ENCODE measurements at regions not wholly inside any gene's neighbourhood (a gene's known extent, or its start where the extent isn't known, plus 50 kb on each side); places are given as distances from the start of the nearest gene placed in this dataset.
"Not testable (repeated sequence)": the region's sequence is repeated elsewhere in the genome, so short reads cannot be mapped to it uniquely, and the experiment has no call there.

- no peak for FAIRE-seq
These were observed 122.3 kb upstream of the TMPRSS2 start for GRCh38 chr21:41630249-41630648.

DNA sequence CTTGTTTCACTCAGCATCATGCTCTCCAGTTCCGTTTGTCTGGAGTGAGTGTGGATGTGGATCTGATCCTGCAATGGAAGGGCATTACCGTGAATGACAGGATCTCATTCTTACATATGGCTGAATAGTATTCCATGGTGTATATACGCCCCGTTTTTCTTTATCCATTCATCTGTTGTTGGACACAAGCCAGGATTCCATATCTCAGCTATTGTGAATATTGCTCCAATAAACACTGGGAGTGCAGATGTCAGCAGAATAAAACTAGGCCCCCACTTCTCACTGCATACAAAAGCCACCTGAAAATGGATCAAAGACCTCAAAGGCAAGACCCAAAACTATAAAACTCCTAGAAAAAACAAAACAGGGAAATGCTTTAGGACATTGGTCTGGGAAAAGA lies 120.3 kb upstream of the TMPRSS2 start:
- FAIRE-seq, result no peak

DNA sequence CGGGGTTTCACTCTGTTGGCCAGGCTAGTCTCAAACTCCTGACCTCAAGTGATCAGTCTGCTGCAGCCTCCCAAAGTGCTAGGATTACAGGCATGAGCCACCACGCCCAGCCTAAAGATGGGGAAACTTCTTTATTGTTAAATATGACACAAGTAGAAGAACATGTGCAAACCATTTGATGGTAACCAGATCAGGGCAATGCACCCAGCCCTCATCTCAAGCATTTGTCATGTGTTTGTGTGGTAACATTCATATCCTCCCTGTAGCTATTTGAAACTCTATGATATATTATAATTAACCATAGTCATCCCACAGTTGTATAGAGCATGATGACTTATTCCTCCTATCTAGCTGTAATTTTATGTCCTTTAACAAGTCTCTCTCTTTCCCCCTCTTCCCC lies 119.5 kb upstream of the TMPRSS2 start:
- FAIRE-seq, result no peak

DNA sequence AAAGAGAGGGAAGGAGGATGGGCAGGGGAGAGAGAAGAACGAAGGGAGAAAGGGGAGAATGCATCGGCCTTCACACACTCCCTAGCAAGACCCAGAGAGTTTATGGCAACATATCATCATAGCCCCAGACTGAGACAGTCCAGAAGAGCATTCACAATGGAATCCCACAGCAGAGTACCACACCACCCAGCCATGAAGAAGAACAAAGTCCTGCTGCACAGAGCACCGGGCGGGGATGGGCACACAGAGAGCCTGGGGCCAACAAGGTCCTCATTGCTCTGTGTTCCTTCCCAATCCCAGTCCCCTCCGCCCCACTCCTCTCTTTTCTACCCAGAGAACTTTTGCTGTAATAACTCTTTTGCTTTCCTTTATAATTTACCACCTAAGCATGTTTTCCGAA lies 118.1 kb upstream of the TMPRSS2 start:
- no peak for FAIRE-seq

DNA sequence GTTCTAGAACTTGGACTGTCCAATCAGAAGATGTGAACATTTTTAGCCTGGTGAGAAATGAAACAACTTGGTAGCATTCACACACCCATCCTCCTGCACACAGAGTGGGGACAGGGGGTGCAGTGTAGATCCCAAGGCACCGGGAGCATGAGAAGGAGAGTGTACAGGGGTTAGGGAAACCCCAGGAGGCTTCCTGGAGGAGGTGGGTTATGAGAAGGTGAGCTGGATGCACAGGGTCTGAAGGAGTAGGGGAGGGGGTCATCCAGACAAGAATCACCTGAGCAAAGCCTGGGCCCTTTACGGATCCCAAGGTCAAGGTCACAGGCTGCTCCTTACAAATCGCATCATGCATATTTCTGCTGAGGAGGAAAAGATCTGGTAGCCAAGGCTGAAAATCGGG lies 117.5 kb upstream of the TMPRSS2 start:
- no peak for FAIRE-seq

DNA sequence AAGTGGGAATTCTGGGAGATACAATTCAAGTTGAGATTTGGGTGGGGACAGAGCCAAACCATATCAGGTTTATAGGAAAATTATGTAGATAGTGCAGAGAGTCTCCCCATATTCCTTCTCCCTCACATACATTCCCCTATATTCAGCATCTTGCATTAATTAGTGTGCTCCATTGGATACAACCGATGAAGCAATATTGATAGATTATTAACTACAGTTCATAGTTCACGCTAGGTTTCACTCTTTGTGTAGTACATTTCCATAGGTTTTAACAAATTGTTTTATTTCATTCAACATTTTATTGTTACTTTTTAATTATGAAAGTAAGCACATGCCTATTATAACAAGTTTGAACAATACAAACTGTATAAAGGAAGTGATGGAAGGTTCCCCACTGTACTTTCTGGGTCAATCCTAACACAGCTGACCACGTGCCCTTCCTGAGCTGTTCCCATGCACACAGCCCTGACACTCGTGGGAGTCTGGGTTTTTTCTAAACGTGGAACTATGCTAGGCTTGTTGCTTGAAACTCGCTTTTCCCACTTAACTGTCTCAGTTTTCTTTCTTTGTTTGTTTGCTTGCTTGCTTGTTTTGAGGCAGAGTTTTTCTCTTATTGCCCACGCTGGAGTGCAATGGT lies 116.8 kb upstream of the TMPRSS2 start:
- no peak for FAIRE-seq

- FAIRE-seq, result no peak
These were observed 116.0 kb upstream of the TMPRSS2 start for GRCh38 chr21:41623945-41624344.

- FAIRE-seq, result no peak
These were observed 115.0 kb upstream of the TMPRSS2 start for GRCh38 chr21:41622831-41623548.

- FAIRE-seq, result no peak
These were observed 114.2 kb upstream of the TMPRSS2 start for GRCh38 chr21:41622201-41622600.

DNA sequence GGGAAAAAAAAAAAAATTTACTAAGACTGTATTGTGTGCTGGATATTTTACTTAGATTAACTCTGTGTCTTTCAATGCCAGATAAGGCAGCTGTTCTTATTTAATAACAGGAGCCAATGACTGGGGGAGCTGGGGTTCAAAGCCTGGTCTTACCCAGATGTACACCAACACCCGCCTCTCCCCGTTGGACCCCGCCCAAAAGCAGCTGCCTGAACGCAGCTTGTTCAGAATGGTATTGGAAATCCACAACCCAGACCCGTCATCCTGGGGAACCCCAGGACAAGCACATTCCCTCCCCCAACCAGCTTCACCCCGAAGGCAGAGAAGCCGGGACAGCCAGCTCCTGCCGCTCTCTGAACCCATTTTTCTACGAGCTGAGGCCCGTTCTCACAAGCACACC lies 113.6 kb upstream of the TMPRSS2 start:
- no peak for FAIRE-seq

- FAIRE-seq, result no peak
These were observed 113.0 kb upstream of the TMPRSS2 start for GRCh38 chr21:41620982-41621381.

GRCh38 chr21:41620541-41620940 lies 112.6 kb upstream of the TMPRSS2 start:
- FAIRE-seq, result no peak

DNA sequence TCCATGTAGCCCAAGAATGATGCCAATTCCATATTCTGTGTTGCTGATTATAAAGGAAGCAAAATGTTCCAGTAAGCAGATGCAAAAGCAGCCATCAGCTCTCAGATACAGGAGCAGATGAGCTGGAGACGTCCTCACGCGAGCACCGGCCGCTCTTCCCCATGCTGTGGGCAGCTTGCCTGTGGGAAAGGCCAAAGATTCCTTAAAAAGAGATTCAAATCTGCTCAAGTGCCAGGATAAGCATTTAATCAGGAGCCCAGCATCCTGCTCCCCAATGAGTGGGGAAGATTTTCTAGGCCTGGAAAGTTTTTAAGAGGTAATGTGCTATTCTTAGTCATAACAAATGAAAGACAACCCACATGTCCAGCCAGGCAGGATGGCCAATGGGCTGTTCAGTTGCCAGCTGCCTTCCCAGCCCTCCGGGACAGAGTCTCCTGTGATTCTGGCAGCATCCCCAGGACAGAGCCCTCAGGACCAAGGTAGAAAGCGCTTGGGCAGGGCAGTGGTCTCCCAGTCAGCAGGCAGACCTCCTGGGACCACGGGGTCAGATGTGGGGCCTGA lies 108.2 kb upstream of the TMPRSS2 start:
- no peak for FAIRE-seq

DNA sequence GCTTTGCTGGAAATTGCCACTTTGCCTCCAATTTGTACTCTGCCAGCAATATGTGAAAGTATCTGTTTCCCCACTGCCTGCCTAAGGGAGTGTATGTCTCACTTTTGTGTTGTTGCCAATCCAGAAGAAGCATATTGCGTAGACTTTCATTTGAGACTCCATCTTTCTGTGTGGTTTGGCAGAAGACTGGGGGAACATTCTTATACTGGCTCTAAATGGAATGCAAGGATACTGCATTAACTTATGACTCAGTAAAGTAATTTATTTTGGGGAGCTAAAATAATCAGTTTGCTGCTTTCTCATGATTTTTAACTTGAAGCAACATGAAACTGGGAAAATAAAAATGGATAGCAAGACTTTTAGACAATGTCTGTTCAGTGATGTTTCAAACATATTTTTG lies 107.7 kb upstream of the TMPRSS2 start:
- FAIRE-seq, result no peak

GRCh38 chr21:41614511-41614910 lies 106.6 kb upstream of the TMPRSS2 start:
- FAIRE-seq, result no peak

DNA sequence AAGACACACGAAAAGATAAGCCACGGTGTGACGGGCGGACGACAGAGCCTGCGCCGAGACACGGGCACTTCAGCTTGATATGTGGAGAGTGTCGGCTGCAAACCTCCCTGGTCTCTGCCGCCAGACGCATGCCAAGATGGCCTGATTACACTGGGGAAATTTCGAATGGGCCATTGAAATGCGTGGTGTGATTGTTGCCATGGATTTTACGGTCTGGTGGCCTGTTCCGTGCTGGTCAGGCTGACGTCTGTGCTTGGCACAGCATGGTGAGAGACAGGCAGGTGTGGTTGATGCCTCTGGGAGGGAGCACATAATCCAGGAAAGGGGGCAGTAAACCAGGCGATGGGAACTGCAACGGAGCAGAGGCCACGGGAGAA lies 105.6 kb upstream of the TMPRSS2 start:
- FAIRE-seq, result no peak

DNA sequence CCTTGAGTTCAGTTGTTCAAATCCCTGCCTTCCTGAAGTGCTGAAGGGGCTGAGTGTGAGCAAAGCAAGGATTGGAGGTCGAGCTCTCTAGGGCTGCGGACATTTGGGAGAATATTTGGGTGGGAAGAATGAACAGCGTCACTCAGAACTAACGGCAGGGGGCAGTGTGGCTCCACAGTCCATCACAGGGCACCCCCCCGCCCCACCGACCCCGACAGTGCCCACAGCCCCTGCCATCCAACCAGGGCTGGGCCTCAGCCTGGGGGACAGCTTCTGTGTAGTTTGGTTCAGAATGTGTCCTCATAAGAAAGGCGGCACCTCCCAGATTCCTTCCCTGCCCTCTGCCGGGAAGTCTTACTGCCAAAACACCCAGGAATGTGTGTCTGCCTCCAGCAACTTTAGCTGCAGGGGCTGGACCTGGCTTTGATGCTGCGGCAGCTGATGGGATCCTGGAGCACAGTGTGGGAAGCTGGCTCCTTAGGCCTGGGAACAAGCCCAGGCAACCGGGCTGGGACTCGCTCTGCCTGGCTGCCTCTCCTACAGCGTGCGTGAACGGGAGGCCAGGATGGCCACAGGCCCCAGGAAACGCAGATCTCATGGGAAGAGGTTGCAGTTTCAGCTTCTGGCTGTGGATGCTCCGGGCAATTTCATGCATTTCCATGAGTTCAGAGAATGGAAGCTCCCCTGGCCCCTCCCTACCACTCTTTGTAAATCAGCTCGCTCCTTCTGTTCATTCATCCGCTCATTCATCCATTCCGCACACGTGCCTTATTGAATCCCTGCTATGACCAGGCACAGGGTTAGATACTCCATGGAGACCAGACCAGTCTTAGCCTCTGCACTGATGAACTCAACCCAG lies 104.9 kb upstream of the TMPRSS2 start:
- FAIRE-seq, result no peak

GRCh38 chr21:41611966-41612606 lies 104.1 kb upstream of the TMPRSS2 start:
- no peak for FAIRE-seq

DNA sequence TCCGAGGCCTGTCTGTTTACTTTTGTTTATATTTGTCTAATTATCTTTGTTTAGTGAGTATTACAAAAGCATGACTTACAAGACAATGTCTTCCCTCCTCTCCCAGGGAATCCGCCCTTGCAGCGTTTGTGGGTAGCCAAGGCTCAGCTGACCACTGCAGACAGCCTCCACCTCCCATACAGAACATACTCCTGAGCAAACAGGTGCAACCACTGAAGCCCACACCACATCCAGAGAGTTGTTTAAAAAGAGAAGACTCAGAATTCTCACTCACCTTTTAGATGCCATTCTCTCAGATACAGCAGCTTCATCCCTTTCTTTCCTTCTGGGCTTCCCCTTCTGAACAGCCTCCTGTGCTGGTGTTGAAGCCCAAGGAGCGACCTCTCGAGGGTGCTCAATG lies 103.5 kb upstream of the TMPRSS2 start:
- FAIRE-seq, result no peak

DNA sequence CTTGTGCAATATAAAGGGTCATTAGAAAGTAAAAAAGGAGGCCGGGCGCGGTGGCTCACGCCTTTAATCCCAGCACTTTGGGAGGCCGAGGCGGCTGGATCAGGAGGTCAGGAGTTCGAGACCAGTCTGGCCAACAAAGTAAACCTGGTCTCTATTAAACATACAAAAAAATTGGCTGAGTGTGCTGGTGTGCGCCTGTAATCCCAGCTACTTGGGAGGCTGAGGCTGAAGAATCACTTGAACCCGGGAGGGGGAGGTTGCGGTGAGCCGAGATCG lies 102.8 kb upstream of the TMPRSS2 start:
- not testable (repeated sequence) for FAIRE-seq

DNA sequence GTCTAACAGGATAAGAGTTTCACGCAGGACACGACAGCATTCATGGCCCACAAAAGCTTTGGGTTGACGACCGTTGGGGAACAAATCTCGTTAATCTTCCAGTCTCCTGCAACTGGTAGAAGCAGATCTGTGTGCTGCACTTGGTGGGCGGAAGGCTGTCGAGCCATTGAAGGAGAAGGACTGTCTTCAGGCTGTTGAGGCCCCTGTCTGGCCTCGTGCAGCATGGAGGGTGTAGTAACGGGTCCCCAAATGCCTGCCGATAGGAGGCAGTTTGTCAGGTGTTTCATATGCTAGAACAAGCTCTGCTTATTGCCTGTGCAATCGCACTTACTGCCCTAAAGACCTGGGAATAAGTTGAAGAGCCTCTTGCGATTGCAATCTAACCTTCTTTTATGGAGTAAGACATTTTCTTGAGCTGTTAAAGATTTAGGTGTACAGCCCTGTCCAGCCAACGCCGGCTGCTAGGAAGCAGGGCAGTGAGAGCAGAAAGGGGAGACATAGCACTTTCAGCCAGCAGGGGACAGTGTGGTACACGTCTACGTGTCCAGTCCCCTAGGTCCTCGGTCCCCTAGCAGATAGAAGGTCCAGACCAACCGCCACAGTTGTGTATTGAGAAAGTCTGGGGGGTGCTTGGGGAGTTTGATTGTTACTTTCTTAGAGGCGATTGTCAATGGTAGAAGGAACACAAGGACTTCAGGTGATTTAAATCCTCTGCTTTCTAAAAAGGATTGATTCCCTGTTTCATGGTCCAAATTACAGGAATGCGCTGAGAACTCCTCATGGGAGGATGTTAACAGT lies 102.3 kb upstream of the TMPRSS2 start:
- FAIRE-seq, result no peak

- no peak for FAIRE-seq
These were observed 98.7 kb upstream of the TMPRSS2 start for GRCh38 chr21:41606706-41607105.

DNA sequence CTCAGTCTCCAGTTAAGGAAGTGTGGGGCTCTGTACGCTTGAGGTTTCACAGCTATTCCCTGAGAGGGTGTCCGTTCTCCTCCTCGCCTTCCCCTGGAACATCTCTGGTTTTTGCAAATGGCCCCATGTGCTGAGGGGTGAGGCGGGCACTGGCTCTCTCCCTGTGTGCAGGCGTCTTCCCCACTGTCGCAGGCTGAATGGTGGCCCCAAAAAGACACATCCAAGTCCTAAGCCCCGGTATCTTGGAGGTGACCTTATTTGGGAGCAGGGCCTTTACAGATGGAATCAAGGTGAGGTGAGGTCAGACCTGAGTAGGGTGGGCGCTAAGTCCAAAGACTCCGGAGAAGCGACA lies 98.0 kb upstream of the TMPRSS2 start:
- FAIRE-seq, result no peak
